GM10266 (cell line): ENCODE measurements at regions not wholly inside any gene's neighbourhood (a gene's known extent, or its start where the extent isn't known, plus 50 kb on each side); places are given as distances from the start of the nearest gene placed in this dataset.

ENCODE experiments used
- DNase-seq: peaks from one replicate; pipeline ENCODE4 v3.0.0; 2012; ENCODE audit errors: extremely low spot score
- CTCF ChIP-seq: IDR thresholded peaks from 2 replicates; pipeline ENCODE4 v1.5.1; 2012; ENCODE audit warnings: mild to moderate bottlenecking, low read depth; ENCODE audit not compliant: control insufficient read depth, insufficient read depth; ENCODE audit errors: missing control alignments

DNA sequence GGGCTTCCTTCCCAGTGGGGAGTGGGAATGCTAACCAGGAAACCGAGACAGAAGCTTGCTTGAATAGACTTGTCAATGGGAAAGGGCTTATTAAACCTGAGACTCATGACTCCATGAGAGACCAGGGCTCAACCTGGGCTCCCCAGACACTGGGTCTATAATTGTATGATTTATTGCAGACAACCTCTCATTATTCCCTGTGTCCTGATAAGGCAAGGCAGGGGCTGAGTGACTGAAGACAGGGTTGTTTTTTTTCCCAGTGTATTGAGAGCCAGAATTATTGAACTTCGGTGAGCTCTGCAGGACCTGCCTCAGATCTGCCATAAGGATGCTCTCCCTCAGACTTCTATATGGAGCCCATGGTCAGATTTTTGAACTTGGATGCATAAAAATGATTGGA, 79.5 kb upstream of the KLHL25 start:
- no peak for TF ChIP-seq CTCF

DNA sequence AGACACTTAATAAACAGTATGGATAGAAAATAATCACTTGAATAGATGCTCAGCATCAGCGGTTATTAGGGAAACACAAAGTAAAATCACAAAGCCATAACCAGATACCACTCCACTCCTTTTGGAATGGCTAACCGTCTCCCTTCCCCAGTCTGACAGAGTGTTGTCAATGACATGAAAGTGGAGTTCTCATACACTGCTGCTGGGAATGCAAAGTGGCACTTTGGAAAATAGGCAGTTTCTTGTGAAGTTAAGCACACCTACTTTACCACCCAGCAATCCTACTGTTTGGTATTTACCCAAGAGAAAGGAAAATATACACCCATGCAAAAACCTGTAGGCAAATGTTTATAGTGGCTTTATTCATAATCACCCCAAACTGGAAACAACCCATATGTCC, 81.0 kb upstream of the KLHL25 start:
- no peak for TF ChIP-seq CTCF
- DNase-seq, result no peak

More for the DNA sequence above, 79.5 kb upstream of the KLHL25 start:
- no peak for DNase-seq

- TF ChIP-seq CTCF, result no peak
- DNase-seq, result no peak
Observed at GRCh38 chr15:85878828-85879225, 84.1 kb upstream of the KLHL25 start.

- no peak for TF ChIP-seq CTCF
- no peak for DNase-seq
Observed at GRCh38 chr15:85879334-85880163, 84.8 kb upstream of the KLHL25 start.

- TF ChIP-seq CTCF, result no peak
- DNase-seq, result no peak
Observed at GRCh38 chr15:85880501-85881190, 85.9 kb upstream of the KLHL25 start.

- no peak for TF ChIP-seq CTCF
- no peak for DNase-seq
Observed at GRCh38 chr15:85886309-85886811, 91.6 kb upstream of the KLHL25 start.
